T-helper 2 cell treated with Interferon-gamma antibody and Interleukin-4, amounts not matched to agents 5 μg/mL and 100 μg/mL, for 36 hours (primary cell): ENCODE measurements at regions not wholly inside any gene's neighbourhood (a gene's known extent, or its start where the extent isn't known, plus 50 kb on each side); places are given as distances from the start of the nearest gene placed in this dataset.

ENCODE experiments used
- DNase-seq: peaks from one replicate; pipeline ENCODE4 v3.0.0; 2021; ENCODE audit warnings: low spot score
- H3K27ac Mint-ChIP-seq: one replicate; pipeline ENCODE4 v1.8.0; 2021; ENCODE audit warnings: mild to moderate bottlenecking, mixed read lengths
- H3K27me3 Mint-ChIP-seq: one replicate; pipeline ENCODE4 v1.8.0; 2021; ENCODE audit warnings: low read depth, mixed read lengths
- H3K36me3 Mint-ChIP-seq: one replicate; pipeline ENCODE4 v1.8.0; 2021; ENCODE audit warnings: low read depth, mixed read lengths
- H3K4me1 Mint-ChIP-seq: one replicate; pipeline ENCODE4 v1.8.0; 2021; ENCODE audit warnings: low read depth, mixed read lengths
- H3K4me3 Mint-ChIP-seq: one replicate; pipeline ENCODE4 v1.8.0; 2022; ENCODE audit warnings: mild to moderate bottlenecking, moderate library complexity, mixed read lengths
- H3K9me3 Mint-ChIP-seq: one replicate; pipeline ENCODE4 v1.8.0; 2021; ENCODE audit warnings: mixed read lengths

GRCh38 chr10:8455181-8455580 lies 400.7 kb downstream of the GATA3 start:
- peaks cover 21% of the 10 kb centered on the region for H3K4me1 Mint-ChIP-seq
- no peak overlapping the region for H3K27ac Mint-ChIP-seq
- no peak overlapping the region for H3K4me3 Mint-ChIP-seq
- H3K9me3 Mint-ChIP-seq: peaks cover 19% of the 10 kb centered on the region
- DNase-seq: no peak
- no peaks in the 10 kb centered on the region for H3K27me3 Mint-ChIP-seq
- H3K36me3 Mint-ChIP-seq: peaks cover 16% of the 10 kb centered on the region

DNA sequence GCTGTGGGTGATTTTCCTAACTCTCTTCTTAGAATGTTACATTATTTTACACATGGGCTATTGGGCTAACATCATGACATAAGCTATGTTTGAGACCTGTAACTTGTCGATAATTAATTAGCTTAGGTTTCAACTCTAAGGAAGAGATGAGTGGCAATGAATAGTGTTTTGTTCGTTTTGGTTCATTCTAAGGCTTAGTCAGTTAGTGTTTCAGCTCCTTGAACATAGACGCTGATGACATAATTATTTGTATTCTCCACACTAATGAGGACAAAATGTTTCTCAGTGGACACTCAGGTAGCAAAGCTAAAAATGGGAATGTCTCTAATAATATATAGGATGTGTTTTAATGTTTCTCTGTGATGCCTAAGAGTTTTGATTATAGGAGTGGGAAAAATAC lies 401.9 kb downstream of the GATA3 start:
- DNase-seq: no peak
- H3K27ac Mint-ChIP-seq: no peak overlapping the region
- no peaks in the 10 kb centered on the region for H3K27me3 Mint-ChIP-seq
- peaks cover 19% of the 10 kb centered on the region for H3K9me3 Mint-ChIP-seq
- H3K4me1 Mint-ChIP-seq: peaks cover 20% of the 10 kb centered on the region
- H3K36me3 Mint-ChIP-seq: peaks cover 17% of the 10 kb centered on the region
- no peak overlapping the region for H3K4me3 Mint-ChIP-seq

DNA sequence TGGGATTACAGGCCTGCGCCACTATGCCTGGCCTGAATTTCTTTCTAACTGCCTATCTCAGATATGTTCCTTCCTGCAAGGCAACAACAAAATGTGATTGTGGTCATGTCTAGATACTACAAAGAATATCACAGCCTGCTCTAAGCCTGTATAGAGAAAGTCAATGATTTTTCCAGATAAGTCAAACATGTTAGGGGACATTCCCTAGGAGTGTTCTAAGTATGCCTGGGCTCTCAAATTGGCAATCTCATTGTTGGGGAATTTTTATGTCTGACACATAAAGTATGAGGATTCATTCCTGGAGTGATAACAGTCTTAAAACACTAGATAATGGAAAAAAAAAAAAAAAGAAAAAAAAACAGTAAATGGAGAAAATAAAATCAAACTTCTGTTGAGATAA lies 406.1 kb downstream of the GATA3 start:
- H3K4me1 Mint-ChIP-seq: peaks cover 15% of the 10 kb centered on the region
- H3K27ac Mint-ChIP-seq: no peak overlapping the region
- H3K27me3 Mint-ChIP-seq: no peaks in the 10 kb centered on the region
- peaks cover 17% of the 10 kb centered on the region for H3K36me3 Mint-ChIP-seq
- no peak overlapping the region for H3K4me3 Mint-ChIP-seq
- H3K9me3 Mint-ChIP-seq: peaks cover 19% of the 10 kb centered on the region
- no peak for DNase-seq

GRCh38 chr10:8462565-8462964 lies 408.1 kb downstream of the GATA3 start:
- Mint-ChIP-seq H3K4me3 (no peak overlapping the region), H3K27me3 (no peaks in the 10 kb centered on the region)

GRCh38 chr10:8463853-8464252 lies 409.4 kb downstream of the GATA3 start:
- H3K27me3 Mint-ChIP-seq: no peaks in the 10 kb centered on the region
- no peak for DNase-seq
- H3K9me3 Mint-ChIP-seq: peaks cover 1% of the 10 kb centered on the region
- H3K4me1 Mint-ChIP-seq: peaks cover 20% of the 10 kb centered on the region
- no peak overlapping the region for H3K4me3 Mint-ChIP-seq
- H3K36me3 Mint-ChIP-seq: peaks cover 5% of the 10 kb centered on the region
- no peak overlapping the region for H3K27ac Mint-ChIP-seq

More at GRCh38 chr10:8462565-8462964, 408.1 kb downstream of the GATA3 start:
- Mint-ChIP-seq H3K27ac (no peak overlapping the region), H3K9me3 (peaks cover 10% of the 10 kb centered on the region), H3K36me3 (peaks cover 10% of the 10 kb centered on the region), H3K4me1 (peaks cover 20% of the 10 kb centered on the region)
- no peak for DNase-seq

DNA sequence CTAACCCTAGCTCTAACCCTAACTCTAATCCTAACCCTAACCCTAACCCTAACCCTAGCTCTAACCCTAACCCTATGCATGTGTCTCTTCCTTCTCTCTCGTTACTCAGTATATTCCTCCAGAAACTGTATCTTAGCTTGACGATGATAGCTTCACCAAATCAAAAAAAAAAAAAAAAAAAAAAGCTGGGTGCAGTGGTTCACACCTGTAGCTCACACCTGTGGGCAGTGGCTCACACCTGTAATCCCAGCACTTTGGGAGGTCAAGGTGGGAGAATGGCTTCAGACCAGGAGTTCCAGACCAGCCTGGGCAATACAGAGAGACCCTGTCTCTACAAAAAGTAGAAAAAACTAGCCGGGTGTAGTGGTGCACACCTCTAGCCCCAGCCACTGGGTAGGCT lies 414.0 kb downstream of the GATA3 start:
- H3K4me1 Mint-ChIP-seq: peaks cover 10% of the 10 kb centered on the region
- H3K36me3 Mint-ChIP-seq: peaks cover 3% of the 10 kb centered on the region
- H3K4me3 Mint-ChIP-seq: no peak overlapping the region
- no peaks in the 10 kb centered on the region for H3K9me3 Mint-ChIP-seq
- no peaks in the 10 kb centered on the region for H3K27me3 Mint-ChIP-seq
- no peak overlapping the region for H3K27ac Mint-ChIP-seq
- DNase-seq: no peak

DNA sequence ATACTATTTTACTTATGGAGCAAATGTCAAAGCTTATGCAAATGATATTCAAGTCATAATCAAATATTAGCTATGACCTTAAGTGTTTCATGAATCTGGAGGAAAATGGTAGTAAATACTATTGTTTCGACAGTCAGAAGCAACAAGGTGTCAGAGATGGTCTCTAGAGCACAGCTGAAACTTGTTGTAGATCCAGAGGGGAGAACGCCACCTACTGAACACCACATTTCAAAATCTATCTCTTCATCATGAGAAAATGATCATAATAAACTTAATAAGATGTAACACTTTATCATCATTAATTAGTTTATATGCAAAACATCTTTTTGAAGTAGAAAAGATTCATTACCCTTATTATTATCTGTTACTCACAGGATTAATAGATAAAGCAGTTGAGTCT lies 418.7 kb downstream of the GATA3 start:
- Mint-ChIP-seq H3K36me3 (peaks cover 10% of the 10 kb centered on the region), H3K4me1 (peaks cover 6% of the 10 kb centered on the region), H3K4me3 (no peak overlapping the region), H3K27ac (no peak overlapping the region), H3K9me3 (peaks cover 18% of the 10 kb centered on the region), H3K27me3 (no peaks in the 10 kb centered on the region)
- DNase-seq: no peak

- DNase-seq: no peak
- peaks cover 18% of the 10 kb centered on the region for H3K9me3 Mint-ChIP-seq
- no peak overlapping the region for H3K4me3 Mint-ChIP-seq
- H3K36me3 Mint-ChIP-seq: peaks cover 8% of the 10 kb centered on the region
- peaks cover 2% of the 10 kb centered on the region for H3K27me3 Mint-ChIP-seq
- H3K27ac Mint-ChIP-seq: no peak overlapping the region
- H3K4me1 Mint-ChIP-seq: peaks cover 9% of the 10 kb centered on the region
These were observed 422.8 kb downstream of the GATA3 start for GRCh38 chr10:8477300-8477699.

DNA sequence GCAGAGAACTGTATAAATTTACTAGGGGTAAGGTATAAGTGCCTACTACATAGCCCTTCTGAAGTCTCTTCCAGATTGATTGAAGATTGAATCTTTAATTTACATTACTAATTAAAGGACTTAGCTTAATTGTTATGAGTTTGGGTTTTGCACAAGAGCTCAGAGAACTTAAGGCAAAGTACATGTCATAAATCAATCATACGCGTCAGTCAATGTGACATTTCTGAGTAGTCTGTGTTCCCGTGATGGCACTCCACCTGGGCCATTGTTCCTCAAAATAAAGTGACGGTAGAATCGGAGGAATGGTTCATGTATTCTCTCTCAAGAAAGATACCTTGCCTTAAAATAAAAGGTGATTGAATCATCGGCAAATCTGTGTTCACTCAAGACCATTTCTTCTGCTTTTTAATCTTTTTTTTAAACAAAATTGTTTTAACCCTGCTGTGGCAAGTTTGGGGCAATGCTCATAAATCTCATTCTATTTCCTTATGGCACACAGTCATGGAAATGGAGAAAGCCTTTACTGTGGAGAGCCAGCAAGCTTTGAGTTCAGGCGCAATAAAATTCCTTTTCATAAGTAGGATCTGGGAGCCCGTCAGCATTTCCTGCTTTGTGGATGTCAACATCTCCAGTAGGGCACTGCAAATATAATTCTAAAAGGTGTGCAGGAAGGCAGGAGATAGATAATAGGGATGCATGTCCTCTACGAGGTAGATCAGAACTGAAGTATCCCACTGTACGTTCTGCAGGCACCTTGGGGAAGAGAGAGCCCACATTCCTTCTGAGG lies 427.4 kb downstream of the GATA3 start:
- DNase-seq: no peak
- Mint-ChIP-seq H3K36me3 (peaks cover 7% of the 10 kb centered on the region), H3K27me3 (peaks cover 4% of the 10 kb centered on the region), H3K4me3 (no peak overlapping the region), H3K9me3 (peaks cover 9% of the 10 kb centered on the region), H3K4me1 (peaks cover 18% of the 10 kb centered on the region), H3K27ac (no peak overlapping the region)

- no peak for DNase-seq
- Mint-ChIP-seq H3K4me3 (no peak overlapping the region), H3K27ac (no peak overlapping the region), H3K9me3 (no peaks in the 10 kb centered on the region), H3K36me3 (no peaks in the 10 kb centered on the region), H3K27me3 (peaks cover 4% of the 10 kb centered on the region), H3K4me1 (peaks cover 12% of the 10 kb centered on the region)
These were observed 430.5 kb downstream of the GATA3 start for GRCh38 chr10:8485032-8485431.

- Mint-ChIP-seq H3K27me3 (peaks cover 2% of the 10 kb centered on the region), H3K27ac (no peak overlapping the region), H3K4me3 (no peak overlapping the region), H3K4me1 (peaks cover 12% of the 10 kb centered on the region), H3K36me3 (no peaks in the 10 kb centered on the region), H3K9me3 (no peaks in the 10 kb centered on the region)
- no peak for DNase-seq
These were observed 432.9 kb downstream of the GATA3 start for GRCh38 chr10:8487346-8487745.

GRCh38 chr10:8489232-8489631 lies 434.7 kb downstream of the GATA3 start:
- H3K4me3 Mint-ChIP-seq: no peak overlapping the region
- no peak for DNase-seq

DNA sequence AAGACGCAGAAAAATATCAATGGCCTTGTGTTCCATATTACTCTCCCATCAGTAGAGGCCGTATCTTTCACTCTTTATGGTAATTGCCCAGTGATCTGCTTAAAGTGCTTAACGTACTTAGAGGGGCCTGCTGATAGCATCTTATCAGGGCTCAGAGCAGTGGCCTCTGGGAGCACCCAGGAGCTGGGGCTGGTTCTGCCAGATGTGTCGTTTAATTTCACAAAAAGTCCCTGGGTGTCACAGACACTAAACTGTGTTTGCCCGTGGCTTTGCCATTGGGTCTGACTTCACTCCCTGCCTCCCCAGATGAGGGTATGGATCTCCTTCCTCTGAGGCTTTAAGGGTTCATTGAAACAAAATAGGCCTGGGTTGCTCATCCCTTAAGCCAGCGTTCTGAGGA lies 435.3 kb downstream of the GATA3 start:
- Mint-ChIP-seq H3K4me1 (peaks cover 7% of the 10 kb centered on the region), H3K27me3 (no peaks in the 10 kb centered on the region), H3K27ac (no peak overlapping the region), H3K36me3 (no peaks in the 10 kb centered on the region), H3K4me3 (no peak overlapping the region), H3K9me3 (no peaks in the 10 kb centered on the region)
- no peak for DNase-seq

More at GRCh38 chr10:8489232-8489631, 434.7 kb downstream of the GATA3 start:
- Mint-ChIP-seq H3K36me3 (no peaks in the 10 kb centered on the region), H3K27ac (no peak overlapping the region), H3K27me3 (no peaks in the 10 kb centered on the region), H3K9me3 (no peaks in the 10 kb centered on the region), H3K4me1 (peaks cover 7% of the 10 kb centered on the region)

DNA sequence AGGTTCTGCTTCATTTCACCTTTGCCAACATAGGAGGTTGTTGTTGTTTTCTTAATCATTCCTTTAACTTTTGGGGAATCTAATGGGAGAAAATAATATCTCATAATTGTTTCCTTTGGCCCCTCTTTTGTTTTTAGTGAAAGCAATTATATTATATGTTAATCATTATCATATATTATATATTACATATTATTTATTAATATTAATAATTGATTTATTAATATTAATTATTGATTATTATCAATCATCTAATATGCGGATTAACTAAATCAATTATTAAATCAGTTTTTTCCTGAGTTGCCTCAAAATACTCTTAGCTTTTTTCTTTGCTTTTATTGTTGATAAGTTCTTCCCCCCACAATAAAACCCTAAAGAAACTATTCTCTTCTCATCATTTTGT lies 443.8 kb downstream of the GATA3 start:
- no peak overlapping the region for H3K27ac Mint-ChIP-seq
- H3K27me3 Mint-ChIP-seq: no peaks in the 10 kb centered on the region
- H3K36me3 Mint-ChIP-seq: no peaks in the 10 kb centered on the region
- H3K4me3 Mint-ChIP-seq: no peak overlapping the region
- H3K9me3 Mint-ChIP-seq: peaks cover 14% of the 10 kb centered on the region
- DNase-seq: no peak
- H3K4me1 Mint-ChIP-seq: peaks cover 15% of the 10 kb centered on the region

DNA sequence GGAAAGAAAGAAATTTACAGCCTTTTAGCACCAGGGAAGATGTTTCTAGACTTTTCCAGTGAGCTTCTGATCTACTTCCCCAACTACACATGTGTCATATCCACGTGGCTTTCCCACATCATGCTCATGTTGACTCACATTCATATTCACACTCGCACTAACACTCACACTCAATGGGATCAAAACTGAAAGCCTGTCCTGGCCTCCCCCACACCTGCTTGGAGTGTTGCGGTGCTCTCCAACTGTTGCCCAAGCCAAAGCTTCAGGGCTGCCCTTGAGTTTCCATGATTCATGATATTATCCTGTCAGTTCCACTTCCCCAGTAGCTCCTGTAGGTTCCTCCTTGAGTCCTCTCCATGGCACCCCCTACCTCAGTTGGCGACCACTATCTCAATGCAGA lies 444.4 kb downstream of the GATA3 start:
- peaks cover 15% of the 10 kb centered on the region for H3K4me1 Mint-ChIP-seq
- H3K9me3 Mint-ChIP-seq: peaks cover 14% of the 10 kb centered on the region
- H3K4me3 Mint-ChIP-seq: no peak overlapping the region
- DNase-seq: peak; percentile 23
- H3K36me3 Mint-ChIP-seq: no peaks in the 10 kb centered on the region
- no peak overlapping the region for H3K27ac Mint-ChIP-seq
- no peaks in the 10 kb centered on the region for H3K27me3 Mint-ChIP-seq
